Spleen (tissue), 7 donors: ENCODE measurements at regions not wholly inside any gene's neighbourhood (a gene's known extent, or its start where the extent isn't known, plus 50 kb on each side); places are given as distances from the start of the nearest gene placed in this dataset.

Experiments used
- POLR2A ChIP-seq, 3 donors: fragments of 450-650 bp; IDR thresholded peaks; one replicate each; pipeline ENCODE4 v1.5.1; 2017; ENCODE audit warnings: antibody characterized with exemption in 3 of 3, mild to moderate bottlenecking in 1 of 3
- POLR2AphosphoS5 ChIP-seq, 3 donors: sonication (generic); formaldehyde crosslinking; IDR thresholded peaks; one replicate each; pipeline ENCODE4 v1.5.1; 2017; ENCODE audit warnings: antibody characterized with exemption in 3 of 3
- TF ChIP-seq, protein P1 (sequence below), 11 experiments: fragments of 200-600 bp in 7 of 11; fragments of 450-650 bp in 4 of 11; sonication (generic) in 4 of 11; IDR thresholded peaks in 8 of 11; conservative IDR thresholded peaks in 3 of 11; 1 replicate in 7 of 11; 2 replicates in 4 of 11; pipeline versions ENCODE4 v1.4.0 to v1.8.0; 2016 to 2021; ENCODE audit warnings: antibody characterized with exemption in 11 of 11, inconsistent platforms in 4 of 11, mild to moderate bottlenecking in 1 of 11
- donor health status: DM: no; HTN: no; CAD: no; lungs with moderate emphysema.
- donor health status: DM: no; HTN: no; CAD: no.
- donor health status: DM: no; HTN: no; CAD: no.

DNA sequence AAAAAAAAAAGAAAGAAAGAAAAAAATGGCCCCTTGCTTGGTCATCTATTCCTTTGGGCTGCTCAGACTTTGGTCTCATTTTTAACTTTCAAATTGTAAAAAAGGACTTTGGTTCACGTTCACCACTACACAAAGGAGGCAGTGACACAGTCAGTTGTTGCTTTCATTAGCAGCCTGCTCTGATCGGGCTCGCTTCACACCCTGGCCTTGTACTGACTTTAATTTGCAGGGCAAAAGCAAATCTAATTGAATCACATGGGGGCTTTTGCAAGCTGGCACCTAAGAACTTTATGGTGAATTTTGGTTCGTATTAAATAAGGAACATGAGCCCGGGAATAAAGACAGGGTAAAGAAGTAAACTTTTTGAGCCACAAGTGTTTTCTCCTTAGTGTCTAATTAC lies 103.6 kb upstream of the CDH11 start:
- TF ChIP-seq, protein P1, sequence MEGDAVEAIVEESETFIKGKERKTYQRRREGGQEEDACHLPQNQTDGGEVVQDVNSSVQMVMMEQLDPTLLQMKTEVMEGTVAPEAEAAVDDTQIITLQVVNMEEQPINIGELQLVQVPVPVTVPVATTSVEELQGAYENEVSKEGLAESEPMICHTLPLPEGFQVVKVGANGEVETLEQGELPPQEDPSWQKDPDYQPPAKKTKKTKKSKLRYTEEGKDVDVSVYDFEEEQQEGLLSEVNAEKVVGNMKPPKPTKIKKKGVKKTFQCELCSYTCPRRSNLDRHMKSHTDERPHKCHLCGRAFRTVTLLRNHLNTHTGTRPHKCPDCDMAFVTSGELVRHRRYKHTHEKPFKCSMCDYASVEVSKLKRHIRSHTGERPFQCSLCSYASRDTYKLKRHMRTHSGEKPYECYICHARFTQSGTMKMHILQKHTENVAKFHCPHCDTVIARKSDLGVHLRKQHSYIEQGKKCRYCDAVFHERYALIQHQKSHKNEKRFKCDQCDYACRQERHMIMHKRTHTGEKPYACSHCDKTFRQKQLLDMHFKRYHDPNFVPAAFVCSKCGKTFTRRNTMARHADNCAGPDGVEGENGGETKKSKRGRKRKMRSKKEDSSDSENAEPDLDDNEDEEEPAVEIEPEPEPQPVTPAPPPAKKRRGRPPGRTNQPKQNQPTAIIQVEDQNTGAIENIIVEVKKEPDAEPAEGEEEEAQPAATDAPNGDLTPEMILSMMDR (IDR thresholded peaks at IDR 0.05 in 8 of 11, conservative IDR thresholded peaks at IDR 0.05 in 3 of 11): no peak
- TF ChIP-seq POLR2AphosphoS5 (IDR thresholded peaks at IDR 0.05): no peak
- TF ChIP-seq POLR2A (IDR thresholded peaks at IDR 0.05): no peak
